SK-N-MC (cell line): ENCODE measurements at regions not wholly inside any gene's neighbourhood (a gene's known extent, or its start where the extent isn't known, plus 50 kb on each side); places are given as distances from the start of the nearest gene placed in this dataset.

Experiments used
- EZH2 ChIP-seq: fragments of 200-600 bp; sonication (generic); IDR thresholded peaks from one replicate; pipeline ENCODE4 v1.6.1; 2017; ENCODE audit warnings: antibody characterized with exemption
- POLR2AphosphoS5 ChIP-seq: IDR thresholded peaks from 2 replicates; pipeline ENCODE4 v1.6.1; 2012; ENCODE audit warnings: mild to moderate bottlenecking, low read depth, low read length, borderline replicate concordance

- TF ChIP-seq POLR2AphosphoS5: no peak
- no peak for TF ChIP-seq EZH2
These were observed 247.7 kb upstream of the ADRA1B start for GRCh38 chr5:159668556-159668955.
